HepG2 (cell line): ENCODE measurements at regions not wholly inside any gene's neighbourhood (a gene's known extent, or its start where the extent isn't known, plus 50 kb on each side); places are given as distances from the start of the nearest gene placed in this dataset.

Source experiments
- ATAC-seq: fragments of 200-7000 bp; cut with Tn5 transposase; 3 replicates; pipeline ENCODE4 v1.9.1; 2020; ENCODE audit warnings: mild to moderate bottlenecking, moderate library complexity
- BruUV-seq: library from RNA; stranded (reverse); fragments of 400-500 nt; replicated peaks from 2 replicates; lab custom pipeline; 2021; lab: Mats Ljungman, UMichigan
- CTCF ChIA-PET: fragments of 300-600 bp; formaldehyde crosslinking; extraction: SDS; loops from one replicate; lab custom pipeline; 2021; ENCODE audit warnings: low total read pairs, inconsistent platforms, low intra/inter-chr PET ratio; lab: Yijun Ruan, JAX
- POLR2A ChIA-PET: fragments of 350-600 bp; sonication (Branson Sonifier 250); formaldehyde crosslinking; loops from one replicate; lab custom pipeline; 2020; ENCODE audit warnings: antibody characterized with exemption, inconsistent platforms; lab: Yijun Ruan, JAX
- DNase-seq: peaks from one replicate; pipeline ENCODE4 v3.0.0-alpha.2; 2015; ENCODE audit warnings: low spot score
- FAIRE-seq: peaks from 3 replicates; lab custom pipeline; 2011; peaks lifted over from hg19 to GRCh38; lab: Jason Lieb, UNC
- H2AFZ ChIP-seq: one replicate; pipeline ENCODE4 v1.6.1; 2011; ENCODE audit warnings: low read length, inconsistent platforms
- H3K27ac ChIP-seq: fragments of 300-600 bp; 3 replicates; pipeline ENCODE4 v1.8.0; 2011; ENCODE audit warnings: mixed run types, mild to moderate bottlenecking, mixed read lengths, low read length, inconsistent platforms; ENCODE audit not compliant: insufficient read depth; ENCODE audit errors: extremely low read length
- H3K27me3 ChIP-seq, 2 experiments: fragments of 200-600 bp in 1 of 2; 2 replicates in 1 of 2; 3 replicates in 1 of 2; pipeline versions ENCODE4 v1.6.0 to v1.8.0; 2011; ENCODE audit warnings: low read length in 2 of 2, mild to moderate bottlenecking in 2 of 2, moderate library complexity in 2 of 2, inconsistent platforms in 1 of 2; ENCODE audit not compliant: insufficient read depth in 2 of 2, control insufficient read depth in 1 of 2
- H3K36me3 ChIP-seq, 2 experiments: fragments of 200-600 bp in 1 of 2; replicated peaks in 1 of 2; 2 replicates in 1 of 2; 3 replicates in 1 of 2; pipeline versions ENCODE4 v1.5.1 to v1.8.0; 2011; ENCODE audit warnings: low read length in 2 of 2, inconsistent platforms in 1 of 2; ENCODE audit not compliant: insufficient read depth in 2 of 2, control insufficient read depth in 1 of 2
- H3K4me1 ChIP-seq: 2 replicates; pipeline ENCODE4 v1.5.1; 2012; ENCODE audit warnings: low read length, inconsistent platforms; ENCODE audit not compliant: insufficient read depth
- H3K4me2 ChIP-seq: 2 replicates; pipeline ENCODE4 v1.6.0; 2011; ENCODE audit warnings: low read depth, low read length, inconsistent platforms
- H3K4me3 ChIP-seq, 3 experiments: fragments of 200-600 bp in 1 of 3; sonication (generic), shearing (Covaris generic) in 1 of 3; replicated peaks in 1 of 3; 2 replicates each; pipeline ENCODE4 v1.5.1; 2011 to 2016; ENCODE audit warnings: low read length in 3 of 3, inconsistent platforms in 2 of 3, low read depth in 2 of 3, mild to moderate bottlenecking in 2 of 3, control low read depth in 1 of 3, mixed read lengths in 1 of 3; ENCODE audit not compliant: insufficient read depth in 1 of 3
- H3K79me2 ChIP-seq: one replicate; pipeline ENCODE4 v1.6.1; 2011; ENCODE audit warnings: low read length, inconsistent platforms; ENCODE audit not compliant: insufficient read depth
- H3K9ac ChIP-seq: 2 replicates; pipeline ENCODE4 v1.6.0; 2011; ENCODE audit warnings: mild to moderate bottlenecking, low read depth, low read length, inconsistent platforms; ENCODE audit not compliant: insufficient read depth
- H3K9me3 ChIP-seq: 2 replicates; pipeline ENCODE4 v1.5.1; 2012; ENCODE audit warnings: mild to moderate bottlenecking, low read length
- H4K20me1 ChIP-seq: 2 replicates; pipeline ENCODE4 v1.6.0; 2011; ENCODE audit warnings: inconsistent platforms, mild to moderate bottlenecking, low read length, moderate library complexity; ENCODE audit not compliant: insufficient read depth
- AHR ChIP-seq: IDR thresholded peaks from 2 replicates; pipeline ENCODE4 v1.6.1; 2018; ENCODE audit warnings: missing genetic modification reagents, missing compliant biosample characterization
- ATRX ChIP-seq: sonication (generic); formaldehyde crosslinking; IDR thresholded peaks from 2 replicates; pipeline ENCODE4 v1.4.0; 2020; ENCODE audit warnings: missing genetic modification reagents, borderline replicate concordance
- CHD2 ChIP-seq: IDR thresholded peaks from 2 replicates; pipeline ENCODE4 v1.6.1; 2011; ENCODE audit warnings: low read depth, low read length, improper control_type of control experiment
- KLF15 ChIP-seq: sonication (generic); formaldehyde crosslinking; IDR thresholded peaks from 2 replicates; pipeline ENCODE4 v1.8.1; 2023; ENCODE audit warnings: borderline replicate concordance, mild to moderate bottlenecking, inconsistent platforms, missing genetic modification reagents, mixed read lengths
- RBM22 ChIP-seq: fragments of 200-400 bp; formaldehyde crosslinking; optimal IDR thresholded peaks from 2 replicates; pipeline ENCODE3; 2017; ENCODE audit warnings: mild to moderate bottlenecking, low read length, moderate library complexity
- RFXANK ChIP-seq: IDR thresholded peaks from 2 replicates; pipeline ENCODE4 v1.6.1; 2016
- ZSCAN25 ChIP-seq: sonication (generic); formaldehyde crosslinking; IDR thresholded peaks from 2 replicates; pipeline ENCODE4 v1.8.0; 2022; ENCODE audit warnings: mild to moderate bottlenecking, missing genetic modification reagents
- WGBS: methylation state at CpG from one replicate; pipeline ENCODE4 v1.1.6; 2017; ENCODE audit warnings: low lambda C conversion rate; 5-methylcytosine and 5-hydroxymethylcytosine counted together
- in situ Hi-C: cut with HindIII; loops from 2 replicates; pipeline ENCODE4 v1.10.0; 2017; ENCODE audit warnings: low pct_unique_long_range_greater_than_20kb; ENCODE audit not compliant: extremely low pct_ligation_motif_present
- intact Hi-C: fragments of 100-400 bp; cut with micrococcal nuclease; formaldehyde crosslinking; loops from one replicate; pipeline ENCODE4 v1.10.0; 2022; ENCODE audit not compliant: unreplicated experiment
- TF ChIP-seq, protein P1 (sequence below): sonication (generic); formaldehyde crosslinking; IDR thresholded peaks from 2 replicates; pipeline ENCODE4 v1.5.0; 2020; ENCODE audit warnings: missing genetic modification reagents
- TF ChIP-seq, protein P2 (sequence below), 2 experiments: IDR thresholded peaks; 2 replicates each; pipeline ENCODE4 v1.6.1; 2011 to 2012; ENCODE audit warnings: low read length in 2 of 2, borderline replicate concordance in 1 of 2, low read depth in 1 of 2, mild to moderate bottlenecking in 1 of 2, moderate library complexity in 1 of 2
- TF ChIP-seq, protein P3 (sequence below): sonication (generic); formaldehyde crosslinking; IDR thresholded peaks from 2 replicates; pipeline ENCODE4 v1.4.0; 2020; ENCODE audit warnings: missing genetic modification reagents, borderline replicate concordance

DNA sequence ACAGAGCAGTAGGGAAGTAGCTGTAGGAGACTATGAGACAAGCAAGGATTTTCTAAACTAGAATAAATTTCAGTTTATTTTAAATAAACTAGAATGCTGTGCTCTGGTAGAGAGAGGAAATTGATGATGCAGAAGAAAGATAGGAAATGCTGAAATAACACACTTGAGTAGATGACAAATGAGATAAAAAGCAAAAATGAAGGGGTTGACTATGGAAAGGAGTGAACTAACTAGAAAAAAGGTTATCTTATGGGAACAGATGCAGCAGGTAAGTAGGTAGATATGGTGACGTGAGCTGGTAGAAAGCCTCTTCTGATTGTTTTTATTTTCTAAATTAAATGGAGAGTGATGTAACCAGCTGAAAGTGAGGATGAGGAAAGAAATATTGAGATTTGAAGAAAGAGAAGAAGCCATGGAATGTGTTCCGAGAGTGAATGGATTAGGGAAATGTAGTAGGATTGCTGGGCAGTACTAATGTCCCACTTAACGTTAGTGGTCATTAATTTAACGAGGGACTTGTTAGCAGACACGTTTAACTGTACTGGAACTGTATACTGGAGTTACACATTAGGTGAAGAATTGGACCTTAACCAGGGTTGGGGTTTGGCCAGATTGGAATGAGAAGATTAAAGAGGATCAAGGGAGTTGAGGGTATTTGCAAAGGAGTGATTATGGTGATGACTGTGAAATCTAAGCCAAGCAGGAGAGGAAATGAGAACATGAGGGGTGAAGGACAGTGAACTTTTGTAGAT is 196.5 kb downstream of the TANC2 start:
- Histone ChIP-seq H3K9me3 (no peaks in the 10 kb centered on the region), H3K4me3 (no peak overlapping the region), H3K4me2 (no peak overlapping the region), H3K27me3 (no peaks in the 10 kb centered on the region), H3K36me3 (no peaks in the 10 kb centered on the region), H3K27ac (no peak overlapping the region), H3K79me2 (no peaks in the 10 kb centered on the region), H3K9ac (no peak overlapping the region), H4K20me1 (no peaks in the 10 kb centered on the region), H2AFZ (no peak overlapping the region), H3K4me1 (no peaks in the 10 kb centered on the region)
- POLR2A ChIA-PET: no interaction called here
- no peak for FAIRE-seq
- in situ Hi-C loops: no loop called here
- no TSS peak for BruUV-seq
- ATAC-seq: no peak
- no peak for TF ChIP-seq RFXANK (CRISPR knock-in tag)
- TF ChIP-seq, protein P1, sequence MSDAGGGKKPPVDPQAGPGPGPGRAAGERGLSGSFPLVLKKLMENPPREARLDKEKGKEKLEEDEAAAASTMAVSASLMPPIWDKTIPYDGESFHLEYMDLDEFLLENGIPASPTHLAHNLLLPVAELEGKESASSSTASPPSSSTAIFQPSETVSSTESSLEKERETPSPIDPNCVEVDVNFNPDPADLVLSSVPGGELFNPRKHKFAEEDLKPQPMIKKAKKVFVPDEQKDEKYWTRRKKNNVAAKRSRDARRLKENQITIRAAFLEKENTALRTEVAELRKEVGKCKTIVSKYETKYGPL (CRISPR knock-in tag): no peak
- no peak for TF ChIP-seq KLF15 (CRISPR knock-in tag)
- TF ChIP-seq RBM22: no peak
- TF ChIP-seq ZSCAN25 (CRISPR knock-in tag): no peak
- TF ChIP-seq, protein P2, sequence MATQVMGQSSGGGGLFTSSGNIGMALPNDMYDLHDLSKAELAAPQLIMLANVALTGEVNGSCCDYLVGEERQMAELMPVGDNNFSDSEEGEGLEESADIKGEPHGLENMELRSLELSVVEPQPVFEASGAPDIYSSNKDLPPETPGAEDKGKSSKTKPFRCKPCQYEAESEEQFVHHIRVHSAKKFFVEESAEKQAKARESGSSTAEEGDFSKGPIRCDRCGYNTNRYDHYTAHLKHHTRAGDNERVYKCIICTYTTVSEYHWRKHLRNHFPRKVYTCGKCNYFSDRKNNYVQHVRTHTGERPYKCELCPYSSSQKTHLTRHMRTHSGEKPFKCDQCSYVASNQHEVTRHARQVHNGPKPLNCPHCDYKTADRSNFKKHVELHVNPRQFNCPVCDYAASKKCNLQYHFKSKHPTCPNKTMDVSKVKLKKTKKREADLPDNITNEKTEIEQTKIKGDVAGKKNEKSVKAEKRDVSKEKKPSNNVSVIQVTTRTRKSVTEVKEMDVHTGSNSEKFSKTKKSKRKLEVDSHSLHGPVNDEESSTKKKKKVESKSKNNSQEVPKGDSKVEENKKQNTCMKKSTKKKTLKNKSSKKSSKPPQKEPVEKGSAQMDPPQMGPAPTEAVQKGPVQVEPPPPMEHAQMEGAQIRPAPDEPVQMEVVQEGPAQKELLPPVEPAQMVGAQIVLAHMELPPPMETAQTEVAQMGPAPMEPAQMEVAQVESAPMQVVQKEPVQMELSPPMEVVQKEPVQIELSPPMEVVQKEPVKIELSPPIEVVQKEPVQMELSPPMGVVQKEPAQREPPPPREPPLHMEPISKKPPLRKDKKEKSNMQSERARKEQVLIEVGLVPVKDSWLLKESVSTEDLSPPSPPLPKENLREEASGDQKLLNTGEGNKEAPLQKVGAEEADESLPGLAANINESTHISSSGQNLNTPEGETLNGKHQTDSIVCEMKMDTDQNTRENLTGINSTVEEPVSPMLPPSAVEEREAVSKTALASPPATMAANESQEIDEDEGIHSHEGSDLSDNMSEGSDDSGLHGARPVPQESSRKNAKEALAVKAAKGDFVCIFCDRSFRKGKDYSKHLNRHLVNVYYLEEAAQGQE (IDR thresholded peaks at IDR 0.05; ENCODE audit: borderline replicate concordance in 1 of 2, low read depth in 1 of 2, low read length in 2 of 2): no peak
- no peak for TF ChIP-seq CHD2
- TF ChIP-seq ATRX (CRISPR knock-in tag): no peak
- TF ChIP-seq AHR (CRISPR knock-in tag): no peak
- TF ChIP-seq, protein P3, sequence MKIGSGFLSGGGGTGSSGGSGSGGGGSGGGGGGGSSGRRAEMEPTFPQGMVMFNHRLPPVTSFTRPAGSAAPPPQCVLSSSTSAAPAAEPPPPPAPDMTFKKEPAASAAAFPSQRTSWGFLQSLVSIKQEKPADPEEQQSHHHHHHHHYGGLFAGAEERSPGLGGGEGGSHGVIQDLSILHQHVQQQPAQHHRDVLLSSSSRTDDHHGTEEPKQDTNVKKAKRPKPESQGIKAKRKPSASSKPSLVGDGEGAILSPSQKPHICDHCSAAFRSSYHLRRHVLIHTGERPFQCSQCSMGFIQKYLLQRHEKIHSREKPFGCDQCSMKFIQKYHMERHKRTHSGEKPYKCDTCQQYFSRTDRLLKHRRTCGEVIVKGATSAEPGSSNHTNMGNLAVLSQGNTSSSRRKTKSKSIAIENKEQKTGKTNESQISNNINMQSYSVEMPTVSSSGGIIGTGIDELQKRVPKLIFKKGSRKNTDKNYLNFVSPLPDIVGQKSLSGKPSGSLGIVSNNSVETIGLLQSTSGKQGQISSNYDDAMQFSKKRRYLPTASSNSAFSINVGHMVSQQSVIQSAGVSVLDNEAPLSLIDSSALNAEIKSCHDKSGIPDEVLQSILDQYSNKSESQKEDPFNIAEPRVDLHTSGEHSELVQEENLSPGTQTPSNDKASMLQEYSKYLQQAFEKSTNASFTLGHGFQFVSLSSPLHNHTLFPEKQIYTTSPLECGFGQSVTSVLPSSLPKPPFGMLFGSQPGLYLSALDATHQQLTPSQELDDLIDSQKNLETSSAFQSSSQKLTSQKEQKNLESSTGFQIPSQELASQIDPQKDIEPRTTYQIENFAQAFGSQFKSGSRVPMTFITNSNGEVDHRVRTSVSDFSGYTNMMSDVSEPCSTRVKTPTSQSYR (CRISPR knock-in tag): no peak
- no peak for DNase-seq
- CTCF ChIA-PET: no interaction called here
- intact Hi-C loops: no loop called here
- 10% methylated on average over 5 of the region's 5 CpGs for WGBS
